ENCODE measurements at regions not wholly inside any gene's neighbourhood (a gene's known extent, or its start where the extent isn't known, plus 50 kb on each side); places are given as distances from the start of the nearest gene placed in this dataset.

GRCh38 chr12:58668233-58668632, 252.1 kb downstream of the LRIG3 start:
- TF ChIP-seq GABPA (IDR thresholded peaks at IDR 0.05; ENCODE audit: low read depth) = no peak
- TF ChIP-seq CTCF (IDR thresholded peaks at IDR 0.05; ENCODE audit: insufficient read depth, low read length) = no peak
- no peak for TF ChIP-seq REST (IDR thresholded peaks at IDR 0.05; ENCODE audit: insufficient replicate concordance, low read depth)
- TF ChIP-seq POLR2AphosphoS5 (IDR thresholded peaks at IDR 0.05; ENCODE audit: low read depth) = no peak
- TF ChIP-seq SPI1 (IDR thresholded peaks at IDR 0.05; ENCODE audit: borderline replicate concordance, low read depth) = no peak
- no peak overlapping the region for H3K27ac ChIP-seq (replicated peaks)
- no peak overlapping the region for H3K4me3 ChIP-seq (replicated peaks; ENCODE audit: insufficient read depth, low read length)
- DNase-seq (ENCODE audit: low read depth in 1 of 2, low spot score in 1 of 2) = no peak
- no peaks in the 10 kb centered on the region for H3K27me3 ChIP-seq (ENCODE audit: insufficient read depth, poor library complexity, severe bottlenecking)

- no peak for DNase-seq (ENCODE audit: low read depth in 1 of 2, low spot score in 1 of 2)
- H3K4me3 ChIP-seq (replicated peaks; ENCODE audit: insufficient read depth, low read length) = no peak overlapping the region
- no peak overlapping the region for H3K27ac ChIP-seq (replicated peaks)
- no peaks in the 10 kb centered on the region for H3K27me3 ChIP-seq (ENCODE audit: insufficient read depth, poor library complexity, severe bottlenecking)
- TF ChIP-seq REST (IDR thresholded peaks at IDR 0.05; ENCODE audit: insufficient replicate concordance, low read depth) = no peak
- TF ChIP-seq CTCF (IDR thresholded peaks at IDR 0.05; ENCODE audit: insufficient read depth, low read length) = no peak
- no peak for TF ChIP-seq GABPA (IDR thresholded peaks at IDR 0.05; ENCODE audit: low read depth)
- no peak for TF ChIP-seq POLR2AphosphoS5 (IDR thresholded peaks at IDR 0.05; ENCODE audit: low read depth)
- no peak for TF ChIP-seq SPI1 (IDR thresholded peaks at IDR 0.05; ENCODE audit: borderline replicate concordance, low read depth)
Measured at GRCh38 chr12:58668871-58669270, 251.4 kb downstream of the LRIG3 start.

GRCh38 chr12:58670623-58671022, 249.7 kb downstream of the LRIG3 start:
- Histone ChIP-seq H3K27me3 (ENCODE audit: insufficient read depth, poor library complexity, severe bottlenecking) (no peaks in the 10 kb centered on the region), H3K27ac (replicated peaks) (no peak overlapping the region), H3K4me3 (replicated peaks; ENCODE audit: insufficient read depth, low read length) (no peak overlapping the region)
- no peak for DNase-seq (ENCODE audit: low read depth in 1 of 2, low spot score in 1 of 2)
- TF ChIP-seq GABPA (IDR thresholded peaks at IDR 0.05; ENCODE audit: low read depth) (no peak), REST (IDR thresholded peaks at IDR 0.05; ENCODE audit: insufficient replicate concordance, low read depth) (no peak), CTCF (IDR thresholded peaks at IDR 0.05; ENCODE audit: insufficient read depth, low read length) (no peak), SPI1 (IDR thresholded peaks at IDR 0.05; ENCODE audit: borderline replicate concordance, low read depth) (no peak), POLR2AphosphoS5 (IDR thresholded peaks at IDR 0.05; ENCODE audit: low read depth) (no peak)

All from HL-60 (cell line).